Osteocyte (in vitro differentiated cells): ENCODE measurements at regions not wholly inside any gene's neighbourhood (a gene's known extent, or its start where the extent isn't known, plus 50 kb on each side); places are given as distances from the start of the nearest gene placed in this dataset.
A peak's percentile ranks its signal among the peaks of the same experiment; 100 is the strongest.
"Not testable (repeated sequence)": the region's sequence is repeated elsewhere in the genome, so short reads cannot be mapped to it uniquely, and the experiment has no call there.

Experiments used
- DNase-seq: peaks from one replicate; pipeline ENCODE4 v3.0.0; 2021; ENCODE audit warnings: mixed read lengths; ENCODE audit not compliant: unreplicated experiment; ENCODE audit errors: extremely low spot score
- H3K27ac Mint-ChIP-seq: one replicate; pipeline ENCODE4 v1.8.0; 2021; ENCODE audit warnings: mild to moderate bottlenecking, mixed read lengths; ENCODE audit not compliant: unreplicated experiment
- H3K27me3 Mint-ChIP-seq: one replicate; pipeline ENCODE4 v1.8.0; 2021; ENCODE audit warnings: mixed read lengths; ENCODE audit not compliant: unreplicated experiment
- H3K36me3 Mint-ChIP-seq: one replicate; pipeline ENCODE4 v1.8.0; 2021; ENCODE audit warnings: mixed read lengths; ENCODE audit not compliant: unreplicated experiment
- H3K4me1 Mint-ChIP-seq: one replicate; pipeline ENCODE4 v1.8.0; 2021; ENCODE audit warnings: mixed read lengths; ENCODE audit not compliant: unreplicated experiment
- H3K4me3 Mint-ChIP-seq: one replicate; pipeline ENCODE4 v1.8.0; 2021; ENCODE audit warnings: mild to moderate bottlenecking, moderate library complexity, mixed read lengths; ENCODE audit not compliant: unreplicated experiment
- H3K9me3 Mint-ChIP-seq: one replicate; pipeline ENCODE4 v1.8.0; 2021; ENCODE audit warnings: mixed read lengths; ENCODE audit not compliant: unreplicated experiment
- CTCF ChIP-seq: fragments of 200-600 bp; sonication (generic); IDR thresholded peaks from 2 replicates; pipeline ENCODE4 v1.5.0; 2021; ENCODE audit warnings: antibody characterized with exemption, mild to moderate bottlenecking, moderate library complexity

DNA sequence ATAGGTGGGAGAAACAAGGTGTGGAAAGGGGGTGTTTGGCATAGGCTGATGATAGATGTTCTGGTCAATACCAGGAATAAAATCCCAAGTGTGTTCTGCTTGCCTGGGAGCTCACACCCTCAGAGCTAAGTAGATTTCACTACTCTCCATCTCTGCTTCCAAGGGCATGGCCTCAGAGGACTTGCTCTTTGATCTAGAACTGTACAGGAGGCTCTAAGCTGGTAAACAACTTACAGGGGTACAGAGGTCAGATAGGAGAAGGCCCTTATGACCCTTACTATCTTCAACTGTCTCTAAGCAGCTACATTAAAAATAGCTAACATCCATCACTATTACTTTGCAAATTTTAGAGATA is 221.5 kb upstream of the KLF14 start:
- no peaks in the 10 kb centered on the region for H3K9me3 Mint-ChIP-seq
- DNase-seq: no peak
- peaks cover 36% of the 10 kb centered on the region for H3K4me1 Mint-ChIP-seq
- H3K27me3 Mint-ChIP-seq: no peaks in the 10 kb centered on the region
- H3K27ac Mint-ChIP-seq: no peak overlapping the region
- H3K36me3 Mint-ChIP-seq: peaks cover 24% of the 10 kb centered on the region
- H3K4me3 Mint-ChIP-seq: no peak overlapping the region
- TF ChIP-seq CTCF: no peak

- no peaks in the 10 kb centered on the region for H3K27me3 Mint-ChIP-seq
- H3K9me3 Mint-ChIP-seq: no peaks in the 10 kb centered on the region
- TF ChIP-seq CTCF: no peak
- peaks cover 26% of the 10 kb centered on the region for H3K36me3 Mint-ChIP-seq
- DNase-seq: no peak
- peaks cover 46% of the 10 kb centered on the region for H3K4me1 Mint-ChIP-seq
- no peak overlapping the region for H3K4me3 Mint-ChIP-seq
- peak overlapping the region; percentile 52 for H3K27ac Mint-ChIP-seq
Observed at GRCh38 chr7:130956417-130957136, 222.6 kb upstream of the KLF14 start.

- no peak overlapping the region for H3K4me3 Mint-ChIP-seq
- peak overlapping the region; percentile 52 for H3K27ac Mint-ChIP-seq
- H3K4me1 Mint-ChIP-seq: peaks cover 51% of the 10 kb centered on the region
Observed at GRCh38 chr7:130957137-130957513, 223.1 kb upstream of the KLF14 start.

DNA sequence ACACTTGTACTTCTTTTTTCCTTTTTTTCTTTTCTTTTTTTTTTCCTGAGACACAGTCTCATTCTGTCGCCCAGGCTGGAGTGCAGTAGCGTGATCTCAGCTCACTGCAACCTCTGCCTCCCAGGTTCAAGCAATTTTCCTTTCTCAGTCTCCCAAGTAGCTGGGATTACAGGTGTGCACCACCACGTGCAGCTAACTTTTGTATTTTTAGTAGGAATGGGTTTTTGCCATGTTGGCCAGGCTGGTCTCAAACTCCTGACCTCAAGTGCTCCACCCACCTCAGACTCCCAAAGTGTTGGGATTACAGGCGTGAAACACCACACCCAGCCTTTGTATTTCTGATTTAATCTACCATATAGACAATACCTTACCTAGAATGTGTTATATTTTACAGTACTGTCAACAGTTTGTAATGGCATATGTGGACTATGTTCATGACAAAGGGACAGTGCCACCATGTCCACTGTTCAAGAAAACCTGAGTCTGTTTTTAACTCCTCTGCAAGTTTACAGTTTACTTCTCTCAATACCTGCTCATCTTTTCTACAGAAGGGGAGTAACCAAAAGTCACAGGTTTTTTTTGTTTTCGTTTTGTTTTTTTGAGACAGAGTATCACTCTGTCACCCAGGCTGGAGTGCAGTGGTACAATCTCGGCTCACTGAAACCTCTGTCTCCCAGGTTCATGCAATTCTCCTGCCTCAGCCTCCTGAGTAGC is 223.9 kb upstream of the KLF14 start:
- not testable (repeated sequence) for H3K9me3 Mint-ChIP-seq, DNase-seq, H3K27me3 Mint-ChIP-seq, H3K4me3 Mint-ChIP-seq, H3K27ac Mint-ChIP-seq
- H3K36me3 Mint-ChIP-seq: peaks cover 32% of the 10 kb centered on the region
- peaks cover 51% of the 10 kb centered on the region for H3K4me1 Mint-ChIP-seq

More at GRCh38 chr7:130957137-130957513, 223.1 kb upstream of the KLF14 start:
- peaks cover 29% of the 10 kb centered on the region for H3K36me3 Mint-ChIP-seq
- no peak for TF ChIP-seq CTCF
- no peaks in the 10 kb centered on the region for H3K27me3 Mint-ChIP-seq
- no peak for DNase-seq
- no peaks in the 10 kb centered on the region for H3K9me3 Mint-ChIP-seq

- Mint-ChIP-seq H3K4me1 (peaks cover 52% of the 10 kb centered on the region), H3K9me3 (no peaks in the 10 kb centered on the region), H3K36me3 (peaks cover 32% of the 10 kb centered on the region), H3K4me3 (no peak overlapping the region), H3K27ac (no peak overlapping the region), H3K27me3 (no peaks in the 10 kb centered on the region)
- no peak for TF ChIP-seq CTCF
- DNase-seq: no peak
Observed at GRCh38 chr7:130958846-130959245, 224.8 kb upstream of the KLF14 start.
